ENCODE measurements at regions not wholly inside any gene's neighbourhood (a gene's known extent, or its start where the extent isn't known, plus 50 kb on each side); places are given as distances from the start of the nearest gene placed in this dataset.

- H3K9me3 ChIP-seq (ENCODE audit: control insufficient read depth in 4 of 4, low read length in 3 of 4): no peaks in the 10 kb centered on the region
- no peak overlapping the region for H3K27ac ChIP-seq (ENCODE audit: low read depth in 1 of 2, low read length in 2 of 2)
- no peak overlapping the region for H3K4me3 ChIP-seq (ENCODE audit: low read depth in 1 of 3, low read length in 3 of 3)
- H3K36me3 ChIP-seq (ENCODE audit: control insufficient read depth in 4 of 4, insufficient read depth in 3 of 4, low read depth in 1 of 4, low read length in 3 of 4): no peaks in the 10 kb centered on the region
- no peaks in the 10 kb centered on the region for H3K27me3 ChIP-seq (ENCODE audit: control insufficient read depth in 4 of 4, insufficient read depth in 4 of 4, low read length in 3 of 4)
- no peak for DNase-seq (ENCODE audit: low spot score)
- H3K9ac ChIP-seq (ENCODE audit: low read depth in 1 of 2, low read length in 2 of 2): no peak overlapping the region
- 88% methylated on average over 2 of the region's 2 CpGs for WGBS
- TF ChIP-seq MAX (IDR thresholded peaks at IDR 0.05): no peak
- no peak for TF ChIP-seq JUND (IDR thresholded peaks at IDR 0.05)
- TF ChIP-seq ZBTB33 (IDR thresholded peaks at IDR 0.05): no peak
- no peak for TF ChIP-seq GABPA (IDR thresholded peaks at IDR 0.05 in 1 of 2, conservative IDR thresholded peaks at IDR 0.05 in 1 of 2)
- no peak for TF ChIP-seq HNF4A (conservative IDR thresholded peaks at IDR 0.05)
- no peak for TF ChIP-seq FOXA1 (IDR thresholded peaks at IDR 0.05)
- no peak for TF ChIP-seq FOXA2 (IDR thresholded peaks at IDR 0.05)
- no peak for TF ChIP-seq NR2F2 (IDR thresholded peaks at IDR 0.05)
- TF ChIP-seq TAF1 (conservative IDR thresholded peaks at IDR 0.05): no peak
- TF ChIP-seq ATF3 (IDR thresholded peaks at IDR 0.05): no peak
- H3K4me1 ChIP-seq (ENCODE audit: control insufficient read depth in 4 of 4, insufficient read depth in 4 of 4, low read length in 3 of 4): no peaks in the 10 kb centered on the region
Measured at GRCh38 chr13:33512880-33513554, 227.5 kb upstream of the STARD13 start.

GRCh38 chr13:33514362-33514761 lies 228.8 kb upstream of the STARD13 start:
- TF ChIP-seq TAF1 (conservative IDR thresholded peaks at IDR 0.05) (no peak), CTCF (IDR thresholded peaks at IDR 0.05; ENCODE audit: low read depth, low read length, missing input control) (no peak), JUND (IDR thresholded peaks at IDR 0.05) (no peak), NR2F2 (IDR thresholded peaks at IDR 0.05) (no peak), RXRA (IDR thresholded peaks at IDR 0.05) (no peak), YY1 (IDR thresholded peaks at IDR 0.05) (no peak), SP1 (IDR thresholded peaks at IDR 0.05) (no peak), MAX (IDR thresholded peaks at IDR 0.05) (no peak), FOXA1 (IDR thresholded peaks at IDR 0.05) (no peak), HNF4G (IDR thresholded peaks at IDR 0.05) (no peak), HNF4A (conservative IDR thresholded peaks at IDR 0.05) (no peak)
- no peak for DNase-seq (ENCODE audit: low spot score)
- Histone ChIP-seq H3K27ac (ENCODE audit: low read depth in 1 of 2, low read length in 2 of 2) (no peak overlapping the region), H3K36me3 (ENCODE audit: control insufficient read depth in 4 of 4, insufficient read depth in 3 of 4, low read depth in 1 of 4, low read length in 3 of 4) (no peaks in the 10 kb centered on the region), H3K4me1 (ENCODE audit: control insufficient read depth in 4 of 4, insufficient read depth in 4 of 4, low read length in 3 of 4) (no peaks in the 10 kb centered on the region), H3K4me3 (ENCODE audit: low read depth in 1 of 3, low read length in 3 of 3) (no peak overlapping the region), H3K9ac (ENCODE audit: low read depth in 1 of 2, low read length in 2 of 2) (no peak overlapping the region), H3K9me3 (ENCODE audit: control insufficient read depth in 4 of 4, low read length in 3 of 4) (no peaks in the 10 kb centered on the region), H3K27me3 (ENCODE audit: control insufficient read depth in 4 of 4, insufficient read depth in 4 of 4, low read length in 3 of 4) (no peaks in the 10 kb centered on the region)
- WGBS: 95% methylated on average over 4 of the region's 4 CpGs
